Hematopoietic multipotent progenitor cell treated with erythropoietin and hydrocortisone succinate and interleukin-3 and kit ligand, for 15 days (in vitro differentiated cells): ENCODE measurements at regions not wholly inside any gene's neighbourhood (a gene's known extent, or its start where the extent isn't known, plus 50 kb on each side); places are given as distances from the start of the nearest gene placed in this dataset.
"Not testable (repeated sequence)": the region's sequence is repeated elsewhere in the genome, so short reads cannot be mapped to it uniquely, and the experiment has no call there.

Source experiments
- DNase-seq: peaks from one replicate; pipeline ENCODE4 v3.0.0-alpha.2; 2015; ENCODE audit warnings: low spot score

- DNase-seq = no peak
Observed at GRCh38 chr21:15472108-15473040, 257.4 kb upstream of the USP25 start.

- DNase-seq = not testable (repeated sequence)
Observed at GRCh38 chr21:15477773-15478172, 252.0 kb upstream of the USP25 start.

- no peak for DNase-seq
Observed at GRCh38 chr21:15480160-15480559, 249.6 kb upstream of the USP25 start.

GRCh38 chr21:15483138-15483780 is 246.5 kb upstream of the USP25 start:
- DNase-seq = peak; percentile 51

- no peak for DNase-seq
Observed at GRCh38 chr21:15486460-15487195, 243.2 kb upstream of the USP25 start.

GRCh38 chr21:15487196-15487550 is 242.6 kb upstream of the USP25 start:
- DNase-seq = no peak

GRCh38 chr21:15491100-15491499 is 238.7 kb upstream of the USP25 start:
- DNase-seq = no peak

GRCh38 chr21:15493646-15494045 is 236.1 kb upstream of the USP25 start:
- DNase-seq = no peak

- no peak for DNase-seq
Observed at GRCh38 chr21:15494481-15494880, 235.3 kb upstream of the USP25 start.

- no peak for DNase-seq
Observed at GRCh38 chr21:15495965-15496364, 233.8 kb upstream of the USP25 start.

- DNase-seq = no peak
Observed at GRCh38 chr21:15496911-15497310, 232.9 kb upstream of the USP25 start.

GRCh38 chr21:15498455-15498854 is 231.3 kb upstream of the USP25 start:
- DNase-seq = no peak

- no peak for DNase-seq
Observed at GRCh38 chr21:15506086-15506485, 223.7 kb upstream of the USP25 start.

GRCh38 chr21:15508554-15508953 is 221.2 kb upstream of the USP25 start:
- no peak for DNase-seq

GRCh38 chr21:15514073-15514946 is 215.5 kb upstream of the USP25 start:
- DNase-seq = no peak

- DNase-seq = no peak
Observed at GRCh38 chr21:15515908-15516307, 213.9 kb upstream of the USP25 start.

GRCh38 chr21:15517394-15517793 is 212.4 kb upstream of the USP25 start:
- no peak for DNase-seq

- DNase-seq = no peak
Observed at GRCh38 chr21:15520811-15521643, 208.8 kb upstream of the USP25 start.

GRCh38 chr21:15521644-15522001 is 208.2 kb upstream of the USP25 start:
- no peak for DNase-seq

- DNase-seq = no peak
Observed at GRCh38 chr21:15522148-15522547, 207.6 kb upstream of the USP25 start.

GRCh38 chr21:15524855-15525254 is 204.9 kb upstream of the USP25 start:
- DNase-seq = no peak
